ENCODE measurements at regions not wholly inside any gene's neighbourhood (a gene's known extent, or its start where the extent isn't known, plus 50 kb on each side); places are given as distances from the start of the nearest gene placed in this dataset.

- no peak for DNase-seq (ENCODE audit: low spot score)
Measured at GRCh38 chr2:18182861-18183260, 304.4 kb downstream of the KCNS3 start.

DNA sequence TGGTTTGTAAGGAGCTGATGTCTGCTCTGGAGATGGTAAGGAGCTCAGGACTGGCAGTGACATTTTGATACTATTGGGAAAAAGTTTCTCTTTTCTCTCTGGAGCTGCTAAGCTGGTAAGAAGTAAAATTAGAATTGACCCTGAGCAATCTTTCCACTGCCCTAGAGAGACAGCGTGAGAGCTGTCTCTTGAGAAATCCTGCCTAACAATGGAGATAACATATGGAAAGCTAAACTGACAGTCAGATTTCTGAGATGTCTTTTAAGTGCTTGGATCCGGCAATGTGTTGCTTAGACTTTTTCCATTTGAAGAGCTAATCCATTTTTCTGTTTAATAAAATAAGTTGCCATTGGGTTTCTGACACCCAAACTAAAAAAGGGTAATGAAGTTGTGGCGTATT, 302.4 kb downstream of the KCNS3 start:
- no peak for DNase-seq (ENCODE audit: low spot score)

GRCh38 chr2:18180031-18180610, 301.7 kb downstream of the KCNS3 start:
- no peak for DNase-seq (ENCODE audit: low spot score)

- DNase-seq (ENCODE audit: low spot score): peak; percentile 30
Measured at GRCh38 chr2:18178736-18179349, 300.4 kb downstream of the KCNS3 start.

DNA sequence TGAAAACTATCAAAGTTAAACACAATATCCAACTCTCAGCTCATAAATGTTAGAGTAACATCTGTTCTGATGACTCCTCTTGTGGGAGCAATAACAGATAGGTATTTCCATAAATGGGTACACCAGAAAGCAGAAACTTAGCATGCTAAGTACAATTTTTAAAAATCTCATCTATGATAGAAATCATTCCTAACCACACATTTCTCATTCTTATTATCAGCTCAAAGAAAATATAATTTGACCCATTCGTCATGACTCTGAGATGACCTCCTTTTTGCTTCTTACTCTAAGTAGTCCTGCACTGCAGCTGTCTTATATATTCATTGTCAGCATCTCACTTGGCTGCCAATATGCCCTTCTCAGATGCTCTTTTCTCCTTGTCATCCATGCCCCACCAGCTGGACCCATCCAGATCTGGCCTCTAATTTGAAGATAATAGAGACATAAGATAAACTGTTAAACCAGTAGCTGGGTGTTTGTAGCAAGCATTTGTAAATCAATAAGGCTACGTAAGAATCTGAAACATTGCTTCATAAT, 298.3 kb downstream of the KCNS3 start:
- no peak for DNase-seq (ENCODE audit: low spot score)

GRCh38 chr2:18172607-18173006, 294.1 kb downstream of the KCNS3 start:
- DNase-seq (ENCODE audit: low spot score): no peak

GRCh38 chr2:18171191-18172139, 293.0 kb downstream of the KCNS3 start:
- DNase-seq (ENCODE audit: low spot score): no peak

GRCh38 chr2:18170642-18171041, 292.2 kb downstream of the KCNS3 start:
- no peak for DNase-seq (ENCODE audit: low spot score)

DNA sequence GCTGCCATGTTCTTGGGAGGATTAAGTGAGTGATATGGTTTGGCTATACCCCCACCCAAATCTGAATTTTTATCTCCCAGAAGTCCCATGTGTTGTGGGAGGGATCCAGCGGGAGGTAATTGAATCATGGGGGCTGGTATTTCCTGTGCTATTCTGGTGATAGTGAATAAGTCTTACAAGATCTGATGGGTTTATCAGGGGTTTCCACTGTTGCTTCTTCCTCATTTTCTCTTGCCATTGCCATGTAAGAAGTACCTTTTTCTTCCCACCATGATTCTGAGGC, 291.4 kb downstream of the KCNS3 start:
- DNase-seq (ENCODE audit: low spot score): no peak

- no peak for DNase-seq (ENCODE audit: low spot score)
Measured at GRCh38 chr2:18169121-18169892, 290.8 kb downstream of the KCNS3 start.

GRCh38 chr2:18167871-18168270, 289.4 kb downstream of the KCNS3 start:
- DNase-seq (ENCODE audit: low spot score): no peak

GRCh38 chr2:18161681-18162080, 283.2 kb downstream of the KCNS3 start:
- DNase-seq (ENCODE audit: low spot score): no peak

DNA sequence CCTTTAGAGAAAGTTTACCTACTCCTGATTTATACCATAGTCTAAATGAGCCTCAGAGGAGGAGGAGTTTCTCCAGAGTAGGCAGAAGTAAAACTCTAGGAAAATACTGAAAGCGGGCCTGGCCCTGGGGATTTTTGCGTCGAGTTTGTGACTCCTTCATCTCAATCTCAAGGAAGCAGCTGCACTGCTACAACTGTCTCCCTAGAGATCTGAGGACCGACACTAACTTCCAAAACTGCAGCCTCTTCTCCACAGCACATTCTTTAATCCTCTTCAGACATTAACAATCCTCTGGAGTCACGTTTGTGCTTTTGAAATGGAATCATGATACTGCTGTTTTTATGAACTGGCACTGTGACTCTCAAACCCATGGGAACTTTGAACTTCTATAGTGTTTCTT, 281.4 kb downstream of the KCNS3 start:
- no peak for DNase-seq (ENCODE audit: low spot score)

DNA sequence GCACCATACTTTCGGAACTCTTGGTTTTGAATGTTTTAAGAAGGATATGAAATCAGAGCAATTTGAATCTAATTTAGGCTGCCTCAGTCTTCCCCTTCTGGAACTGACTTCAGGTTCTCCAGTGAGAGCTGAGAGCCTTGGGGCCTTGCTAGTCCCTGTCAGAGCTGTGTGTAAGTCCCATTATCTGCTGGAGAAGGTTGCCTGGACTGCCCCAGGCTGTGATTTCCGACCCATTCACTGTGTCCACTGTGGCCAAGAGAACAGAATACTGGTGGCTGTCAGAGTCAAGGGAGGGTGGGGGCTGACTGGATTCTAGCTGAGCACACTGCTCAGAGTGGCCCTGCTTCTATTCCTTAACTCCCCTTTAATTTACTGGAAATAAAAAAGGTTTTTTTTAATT, 278.0 kb downstream of the KCNS3 start:
- no peak for DNase-seq (ENCODE audit: low spot score)

DNA sequence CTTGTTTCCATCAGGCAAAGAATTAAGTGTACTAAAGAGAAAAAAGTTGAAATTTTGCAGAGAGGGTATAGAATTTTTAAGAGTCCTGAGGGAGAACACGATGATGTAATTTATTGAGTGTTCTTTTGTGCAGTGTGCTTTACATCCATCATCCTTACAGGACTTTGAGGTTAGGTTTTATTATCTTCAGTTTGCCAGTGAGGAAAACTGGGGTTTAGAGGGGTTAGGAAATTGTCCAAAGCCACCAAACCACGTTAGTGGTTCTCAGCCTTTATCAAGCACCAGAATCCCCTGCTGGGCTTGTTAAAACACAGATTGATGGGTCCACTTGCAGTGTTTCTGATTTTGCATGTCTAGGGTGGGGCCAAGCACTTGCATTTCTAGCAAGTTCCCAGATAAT, 277.5 kb downstream of the KCNS3 start:
- no peak for DNase-seq (ENCODE audit: low spot score)

DNA sequence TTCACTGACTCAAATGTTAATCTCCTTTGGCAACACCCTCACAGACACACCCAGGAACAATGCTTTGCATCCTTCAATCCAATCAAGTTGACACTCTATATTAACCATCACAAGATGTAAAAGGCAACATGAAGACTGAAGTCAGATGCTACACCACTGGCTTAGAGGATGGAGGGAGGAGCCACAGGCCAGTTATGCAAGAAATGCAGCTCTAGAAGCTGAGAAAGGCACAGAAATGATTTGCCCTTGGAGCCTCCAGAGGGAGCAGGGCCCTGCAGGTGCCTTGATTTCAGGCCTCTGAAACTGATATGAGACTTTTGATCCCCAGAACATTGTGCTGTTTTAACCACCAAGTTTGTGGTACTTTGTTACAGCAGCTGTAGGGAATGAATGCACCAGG, 276.3 kb downstream of the KCNS3 start:
- no peak for DNase-seq (ENCODE audit: low spot score)

DNA sequence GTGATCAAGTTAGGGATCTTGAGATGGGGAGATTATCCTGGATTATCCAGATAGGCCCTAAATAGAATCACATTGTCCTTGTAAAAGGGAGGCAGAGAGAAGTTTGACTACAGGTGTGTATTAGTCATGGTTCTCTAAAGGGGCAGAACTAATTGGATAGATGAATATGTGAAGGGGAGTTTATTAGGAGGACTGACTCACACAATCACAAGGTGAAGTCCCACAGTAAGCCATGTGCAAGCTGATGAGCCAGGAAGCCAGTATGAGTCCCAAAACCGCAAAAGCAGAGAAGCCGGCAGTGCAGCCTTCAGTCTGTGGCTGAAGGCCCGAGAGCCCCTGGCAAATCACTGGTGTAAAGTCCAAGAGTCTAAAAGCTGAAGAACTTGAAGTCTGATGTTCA, 275.8 kb downstream of the KCNS3 start:
- no peak for DNase-seq (ENCODE audit: low spot score)

GRCh38 chr2:18153741-18154140, 275.3 kb downstream of the KCNS3 start:
- no peak for DNase-seq (ENCODE audit: low spot score)

DNA sequence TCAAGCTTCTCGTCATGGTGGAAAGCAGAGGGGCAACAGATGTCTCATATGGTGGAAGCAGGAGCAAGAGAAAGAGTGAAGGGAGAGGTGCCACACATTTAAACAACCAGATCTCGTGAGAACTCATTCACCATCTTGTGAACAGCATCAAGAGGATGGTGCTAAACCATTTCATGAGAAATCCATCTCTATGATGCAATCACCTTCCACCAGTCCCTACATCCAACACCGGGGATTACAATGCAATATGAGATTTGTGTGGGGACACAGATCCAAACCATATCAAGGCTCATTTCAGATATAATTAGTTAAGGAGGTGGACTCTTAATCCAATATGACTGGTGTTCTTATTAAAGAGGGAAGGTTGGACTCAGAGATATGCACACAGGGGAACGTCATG, 272.8 kb downstream of the KCNS3 start:
- no peak for DNase-seq (ENCODE audit: low spot score)

DNA sequence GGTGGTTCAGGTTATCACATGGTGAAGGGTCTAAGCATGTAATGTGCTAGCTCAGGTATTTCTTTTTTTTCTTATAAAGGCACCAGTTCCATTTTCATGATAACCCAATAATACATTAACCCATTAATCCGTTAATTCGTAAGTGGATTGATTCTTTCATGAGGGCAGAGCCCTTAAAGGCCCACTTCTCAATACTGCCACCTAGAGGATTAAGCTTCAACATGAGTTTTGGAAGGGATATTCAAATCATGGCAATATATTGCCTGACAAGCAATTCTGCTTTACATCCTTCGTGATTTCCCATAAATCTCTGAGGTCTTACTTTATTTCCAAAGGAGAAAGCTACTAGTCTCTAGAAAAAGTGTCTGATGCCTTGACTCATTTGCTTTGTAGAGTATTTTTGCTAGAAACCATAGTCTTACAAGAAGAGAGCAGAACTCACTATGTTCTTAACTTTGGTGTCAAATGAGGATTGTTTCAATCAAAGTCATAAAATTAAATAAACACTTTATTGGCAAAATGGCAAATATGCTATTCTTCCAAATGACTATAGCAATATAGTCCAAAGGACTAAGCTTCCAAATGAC, 271.3 kb downstream of the KCNS3 start:
- DNase-seq (ENCODE audit: low spot score): peak; percentile 10

GRCh38 chr2:18136881-18137475, 258.5 kb downstream of the KCNS3 start:
- DNase-seq (ENCODE audit: low spot score): no peak

- DNase-seq (ENCODE audit: low spot score): no peak
Measured at GRCh38 chr2:18133310-18133709, 254.8 kb downstream of the KCNS3 start.
